ENCODE measurements at regions not wholly inside any gene's neighbourhood (a gene's known extent, or its start where the extent isn't known, plus 50 kb on each side); places are given as distances from the start of the nearest gene placed in this dataset.

DNA sequence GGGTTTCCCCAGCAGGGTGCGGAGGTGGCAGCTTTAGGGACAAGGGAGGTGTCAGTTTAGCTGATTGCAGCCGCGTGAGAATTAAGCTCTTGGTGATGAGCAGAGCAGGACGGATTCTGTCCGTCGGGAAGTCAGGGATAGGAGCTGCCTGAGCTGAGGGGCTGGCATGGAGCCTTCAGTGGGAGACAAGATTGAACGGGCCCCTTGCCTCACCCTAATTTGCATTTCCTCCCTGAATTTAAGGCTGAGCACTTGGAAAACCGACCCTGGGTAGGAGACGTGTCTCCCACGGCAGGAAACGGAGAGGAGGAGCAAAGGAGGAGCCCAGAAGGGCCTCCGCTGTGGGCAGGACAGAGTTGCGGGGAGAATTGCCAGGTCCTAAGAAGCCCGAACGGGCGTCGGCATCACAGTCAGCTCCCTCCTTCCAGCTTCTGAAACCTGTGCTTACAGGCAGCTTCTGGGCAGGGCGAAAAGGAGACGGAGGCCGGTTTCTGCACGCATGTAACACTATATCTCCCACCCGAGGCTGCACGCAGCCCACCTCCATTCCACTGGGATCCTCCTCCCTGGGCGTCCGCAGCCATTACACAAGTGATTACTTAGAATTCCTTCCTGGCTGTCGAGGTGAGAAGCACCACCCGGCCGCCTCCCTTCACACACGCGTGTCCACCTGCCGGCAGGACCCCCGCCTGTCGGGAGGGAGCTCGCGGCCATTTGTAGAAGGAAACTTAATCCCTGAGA lies 345.8 kb downstream of the BRD1 start:
- no peak for TF ChIP-seq POLR2A (IDR thresholded peaks at IDR 0.05)
- TF ChIP-seq, protein P1, sequence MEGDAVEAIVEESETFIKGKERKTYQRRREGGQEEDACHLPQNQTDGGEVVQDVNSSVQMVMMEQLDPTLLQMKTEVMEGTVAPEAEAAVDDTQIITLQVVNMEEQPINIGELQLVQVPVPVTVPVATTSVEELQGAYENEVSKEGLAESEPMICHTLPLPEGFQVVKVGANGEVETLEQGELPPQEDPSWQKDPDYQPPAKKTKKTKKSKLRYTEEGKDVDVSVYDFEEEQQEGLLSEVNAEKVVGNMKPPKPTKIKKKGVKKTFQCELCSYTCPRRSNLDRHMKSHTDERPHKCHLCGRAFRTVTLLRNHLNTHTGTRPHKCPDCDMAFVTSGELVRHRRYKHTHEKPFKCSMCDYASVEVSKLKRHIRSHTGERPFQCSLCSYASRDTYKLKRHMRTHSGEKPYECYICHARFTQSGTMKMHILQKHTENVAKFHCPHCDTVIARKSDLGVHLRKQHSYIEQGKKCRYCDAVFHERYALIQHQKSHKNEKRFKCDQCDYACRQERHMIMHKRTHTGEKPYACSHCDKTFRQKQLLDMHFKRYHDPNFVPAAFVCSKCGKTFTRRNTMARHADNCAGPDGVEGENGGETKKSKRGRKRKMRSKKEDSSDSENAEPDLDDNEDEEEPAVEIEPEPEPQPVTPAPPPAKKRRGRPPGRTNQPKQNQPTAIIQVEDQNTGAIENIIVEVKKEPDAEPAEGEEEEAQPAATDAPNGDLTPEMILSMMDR (IDR thresholded peaks at IDR 0.05), result no peak

Data from esophagus squamous epithelium (tissue), 4 donors.